Right ventricle myocardium superior (tissue), 1 donor: ENCODE measurements at regions not wholly inside any gene's neighbourhood (a gene's known extent, or its start where the extent isn't known, plus 50 kb on each side); places are given as distances from the start of the nearest gene placed in this dataset.

Experiments used
- ATAC-seq: fragments of 200-7000 bp; cut with Tn5 transposase; one replicate; pipeline ENCODE4 v1.9.1; 2020; ENCODE audit warnings: mild to moderate bottlenecking; ENCODE audit not compliant: poor library complexity
- DNase-seq: peaks from one replicate; pipeline ENCODE4 v3.0.0-alpha.2; 2020
- intact Hi-C: fragments of 100-400 bp; cut with DNase I; formaldehyde crosslinking; loops from one replicate; pipeline ENCODE4 v1.11.2; 2022
- donor health status: DM: no; HTN: yes; CAD: no; lungs with severe emphysema.

DNA sequence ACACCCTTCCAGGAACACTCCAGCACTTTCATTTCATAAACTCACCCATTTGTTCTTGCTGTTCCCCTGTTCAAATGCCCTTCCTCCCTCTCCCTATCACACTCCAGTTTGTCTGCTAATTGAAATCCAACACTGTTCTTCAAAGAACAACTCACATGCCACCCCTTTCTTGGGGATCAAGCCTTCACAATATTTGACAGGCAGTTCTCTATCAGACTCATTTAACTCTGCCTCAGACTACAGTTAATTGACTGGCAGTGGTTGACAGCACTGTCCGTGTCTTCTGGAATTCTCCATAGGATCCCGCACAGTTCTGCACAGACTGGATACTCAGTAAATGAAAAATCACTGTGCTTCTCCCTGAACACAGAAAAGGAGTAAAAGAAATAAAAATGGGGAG lies 87.8 kb downstream of the PMP22 start:
- intact Hi-C loops, result no loop called here
- ATAC-seq, result no peak

DNA sequence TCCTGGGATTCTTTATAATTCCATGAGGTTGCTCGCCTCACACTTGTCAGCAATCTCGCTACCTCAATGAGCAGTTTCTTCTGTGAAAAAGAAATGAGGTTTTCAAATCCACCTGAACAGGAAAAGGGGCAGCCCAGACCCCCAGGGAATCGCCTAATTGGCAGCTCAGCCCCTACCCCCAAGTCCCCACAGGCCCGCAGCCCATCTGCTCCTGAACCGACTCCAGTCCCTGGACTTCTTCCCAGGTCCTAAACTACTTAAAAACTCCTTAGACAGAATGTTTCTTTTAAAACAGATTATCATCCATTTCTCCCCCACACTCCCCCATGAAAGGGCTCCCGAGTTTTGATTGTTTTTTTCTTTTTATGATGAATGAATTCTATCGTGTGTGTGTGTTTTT lies 89.8 kb downstream of the PMP22 start:
- DNase-seq (no peak), ATAC-seq (no peak)
- intact Hi-C loops, result no loop called here

More for the DNA sequence above, 87.8 kb downstream of the PMP22 start:
- DNase-seq, result no peak

- intact Hi-C loops, result loop anchor here (5.0 kb wide), 1 partner anchor 234 kb away; no protein-coding TSS in a partner anchor
- ATAC-seq (peak; percentile 96), DNase-seq (peak; percentile 75)
Measured at GRCh38 chr17:15171167-15172047, 93.7 kb downstream of the PMP22 start.

- ATAC-seq (no peak), DNase-seq (no peak)
- intact Hi-C loops, result loop anchor here (5.0 kb wide), 1 partner anchor 232 kb away; no protein-coding TSS in a partner anchor
Measured at GRCh38 chr17:15169676-15170075, 95.5 kb downstream of the PMP22 start.

GRCh38 chr17:15168379-15168778 lies 96.7 kb downstream of the PMP22 start:
- intact Hi-C loops, result no loop called here
- DNase-seq (no peak), ATAC-seq (no peak)

- intact Hi-C loops, result no loop called here
- DNase-seq, result no peak
- ATAC-seq, result no peak
Measured at GRCh38 chr17:15161395-15161794, 103.7 kb downstream of the PMP22 start.

GRCh38 chr17:15157051-15157450 lies 108.1 kb downstream of the PMP22 start:
- DNase-seq (no peak), ATAC-seq (peak; percentile 31)
- intact Hi-C loops, result loop anchor here (5.0 kb wide), 1 partner anchor 220 kb away; no protein-coding TSS in a partner anchor

- ATAC-seq (no peak), DNase-seq (no peak)
- intact Hi-C loops, result loop anchor here (5.0 kb wide), 1 partner anchor 217 kb away; no protein-coding TSS in a partner anchor
Measured at GRCh38 chr17:15154618-15155017, 110.5 kb downstream of the PMP22 start.

GRCh38 chr17:15145621-15146020 lies 119.5 kb downstream of the PMP22 start:
- no peak for ATAC-seq
- no peak for DNase-seq
- intact Hi-C loops, result no loop called here

DNA sequence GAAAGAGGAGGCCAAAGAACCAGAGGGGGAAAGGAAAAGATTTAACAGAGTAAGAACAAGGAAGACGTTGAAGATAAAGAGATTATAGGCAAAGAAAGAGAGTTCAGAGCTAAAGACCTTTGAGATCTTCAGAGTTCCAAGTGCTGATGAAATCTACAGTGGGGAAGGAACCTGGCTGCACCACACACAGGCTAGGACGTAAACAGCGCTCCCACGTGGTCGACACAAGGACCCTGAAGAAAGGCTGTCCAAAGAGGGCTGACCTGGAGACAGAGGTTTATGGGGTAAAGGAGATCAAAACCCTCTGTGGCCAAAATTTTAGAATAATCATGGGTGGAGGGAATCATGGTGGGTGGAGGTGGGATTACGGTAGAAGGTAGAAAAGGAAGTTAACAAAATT lies 121.6 kb downstream of the PMP22 start:
- DNase-seq (no peak), ATAC-seq (no peak)
- intact Hi-C loops, result no loop called here

- intact Hi-C loops, result no loop called here
- ATAC-seq (no peak), DNase-seq (no peak)
Measured at GRCh38 chr17:15134363-15134762, 130.8 kb downstream of the PMP22 start.

DNA sequence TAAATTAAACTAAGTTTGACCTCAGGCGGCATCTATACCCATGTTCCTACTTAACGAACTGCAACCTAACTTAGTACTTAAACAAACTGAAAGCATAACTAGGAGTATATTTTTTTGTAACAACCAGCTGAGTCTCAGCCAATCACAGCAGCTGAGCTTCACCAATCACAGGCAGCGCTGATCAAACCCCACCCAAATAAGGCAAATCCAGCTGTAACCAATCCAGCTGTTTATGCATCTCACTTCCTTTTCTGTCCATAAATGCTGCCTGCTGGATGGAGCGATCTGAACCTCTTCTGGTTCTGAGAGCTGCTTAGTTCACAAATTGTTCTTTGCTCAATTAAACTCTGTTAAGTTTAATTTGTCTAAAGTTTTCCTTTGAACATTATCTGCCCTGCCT lies 131.3 kb downstream of the PMP22 start:
- ATAC-seq (no peak), DNase-seq (no peak)
- intact Hi-C loops, result no loop called here

GRCh38 chr17:15133143-15133542 lies 132.0 kb downstream of the PMP22 start:
- no peak for DNase-seq
- intact Hi-C loops, result no loop called here
- no peak for ATAC-seq

DNA sequence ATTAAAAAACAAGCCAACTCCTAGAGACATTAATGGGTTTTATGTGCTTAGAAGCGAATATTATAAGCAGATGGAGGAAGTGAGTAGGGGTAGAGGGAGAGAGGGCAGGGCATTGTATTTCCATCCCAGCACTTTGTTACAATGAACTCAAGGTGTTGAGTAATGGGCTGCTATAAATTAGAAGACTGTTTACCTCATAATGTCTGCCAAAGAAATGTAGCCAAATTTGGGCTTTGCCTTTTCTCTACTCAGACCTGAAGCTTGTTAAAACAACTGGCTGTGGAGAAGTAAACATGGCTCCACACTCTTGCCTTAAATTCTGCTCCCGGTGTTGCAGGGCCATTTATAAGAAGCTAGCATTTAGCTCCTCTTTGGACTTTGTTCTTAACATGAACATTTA lies 134.7 kb downstream of the PMP22 start:
- ATAC-seq, result no peak
- no peak for DNase-seq
- intact Hi-C loops, result no loop called here

DNA sequence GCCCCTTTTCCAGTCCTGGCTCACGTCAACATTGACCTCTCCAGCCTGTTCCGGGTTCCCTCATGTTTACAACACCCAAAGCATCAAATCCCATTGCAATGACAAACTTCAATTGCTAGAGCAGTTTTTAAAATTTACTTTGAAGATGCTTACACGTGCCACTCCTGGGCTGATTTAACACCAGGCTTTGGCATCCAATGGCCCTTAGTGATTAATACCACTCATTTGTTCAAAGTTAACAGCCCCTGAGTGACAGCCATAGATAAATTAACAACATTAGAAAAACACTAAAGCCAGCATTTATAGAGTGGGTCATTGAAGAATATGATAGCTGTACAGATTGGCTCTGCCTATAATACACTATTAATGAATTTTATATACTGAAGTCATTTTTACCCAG lies 135.1 kb downstream of the PMP22 start:
- no peak for ATAC-seq
- DNase-seq, result no peak
- intact Hi-C loops, result no loop called here

GRCh38 chr17:15124746-15125145 lies 140.4 kb downstream of the PMP22 start:
- no peak for ATAC-seq
- DNase-seq, result no peak
- intact Hi-C loops, result no loop called here

DNA sequence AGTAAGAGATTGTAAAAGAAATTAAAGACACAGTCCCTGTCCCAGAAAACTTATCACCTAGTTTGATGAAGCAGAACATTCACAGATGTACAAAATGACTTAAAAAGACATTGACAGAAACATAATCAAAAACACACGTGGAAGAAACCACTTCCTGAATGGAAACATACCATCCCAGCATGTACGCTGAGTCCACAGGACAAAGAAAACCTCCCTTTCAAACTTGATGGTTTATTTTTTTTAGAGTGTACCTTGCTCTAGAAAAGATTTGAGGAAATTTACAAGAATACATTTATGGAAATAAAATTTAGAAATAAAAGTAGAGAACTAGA lies 140.9 kb downstream of the PMP22 start:
- intact Hi-C loops, result no loop called here
- no peak for ATAC-seq
- DNase-seq, result no peak

- no peak for DNase-seq
- intact Hi-C loops, result no loop called here
- no peak for ATAC-seq
Measured at GRCh38 chr17:15123593-15124263, 141.4 kb downstream of the PMP22 start.

GRCh38 chr17:15122857-15123256 lies 142.3 kb downstream of the PMP22 start:
- ATAC-seq, result no peak
- DNase-seq, result no peak
- intact Hi-C loops, result no loop called here

DNA sequence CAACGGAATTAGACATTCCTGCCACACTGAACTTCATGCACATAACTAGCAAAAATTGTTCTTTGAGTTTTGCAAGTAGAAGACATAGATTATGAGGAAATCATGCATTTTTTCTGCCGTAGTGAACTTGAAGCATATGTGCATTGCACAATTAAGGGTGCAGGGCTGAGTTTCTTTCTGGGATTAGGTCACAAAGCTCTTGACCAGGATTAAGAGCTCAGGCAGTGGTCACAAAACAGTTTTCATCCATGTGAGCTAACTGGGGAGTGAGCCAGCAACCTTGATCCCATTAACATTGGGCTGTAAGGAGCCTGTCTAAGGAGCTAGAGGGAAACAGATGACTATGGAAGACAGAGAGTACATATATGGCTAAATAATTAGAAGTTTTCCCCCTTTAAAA lies 143.7 kb downstream of the PMP22 start:
- intact Hi-C loops, result no loop called here
- no peak for ATAC-seq

More for the DNA sequence above, 143.7 kb downstream of the PMP22 start:
- DNase-seq, result no peak
